PFSK-1 (cell line): ENCODE measurements at regions not wholly inside any gene's neighbourhood (a gene's known extent, or its start where the extent isn't known, plus 50 kb on each side); places are given as distances from the start of the nearest gene placed in this dataset.

ENCODE experiments used
- POLR2AphosphoS5 ChIP-seq: IDR thresholded peaks from 2 replicates; pipeline ENCODE4 v1.6.1; 2012; ENCODE audit warnings: low read depth, mild to moderate bottlenecking, control low read depth, low read length, moderate library complexity
- REST ChIP-seq, 2 experiments: IDR thresholded peaks; 2 replicates each; pipeline versions ENCODE4 v1.6.1 to v1.8.0; 2011 to 2012; ENCODE audit warnings: low read depth in 2 of 2, low read length in 2 of 2, control low read depth in 1 of 2, inconsistent platforms in 1 of 2, mild to moderate bottlenecking in 1 of 2, moderate library complexity in 1 of 2; ENCODE audit not compliant: insufficient read depth in 1 of 2
- SIN3A ChIP-seq: IDR thresholded peaks from 2 replicates; pipeline ENCODE4 v1.6.1; 2012; ENCODE audit warnings: mild to moderate bottlenecking, low read length, moderate library complexity, borderline replicate concordance; ENCODE audit not compliant: insufficient read depth
- TAF1 ChIP-seq: IDR thresholded peaks from 2 replicates; pipeline ENCODE4 v1.6.1; 2012; ENCODE audit warnings: low read length, control low read depth, borderline replicate concordance; ENCODE audit not compliant: insufficient read depth

DNA sequence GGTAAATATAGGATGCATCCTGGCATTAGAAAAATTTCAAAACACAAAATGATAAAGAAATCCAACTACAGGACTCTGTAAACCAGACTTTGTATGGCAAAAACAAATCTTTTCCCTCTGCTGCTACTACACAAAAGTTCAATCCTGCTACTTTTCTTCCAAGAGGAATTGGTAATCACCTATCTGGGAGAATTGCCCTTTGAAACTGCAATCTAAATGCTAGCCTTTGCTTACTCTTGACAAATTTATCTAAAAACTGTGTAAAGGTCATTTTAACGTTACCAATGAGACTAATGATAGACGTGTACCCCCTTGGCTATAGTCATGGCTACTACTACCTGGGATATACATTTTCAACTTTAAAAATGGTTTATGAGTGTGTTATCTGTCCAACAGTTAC, 837.9 kb upstream of the CXADR start:
- TF ChIP-seq POLR2AphosphoS5, result no peak
- TF ChIP-seq REST (IDR thresholded peaks at IDR 0.05; ENCODE audit: insufficient read depth in 1 of 2, low read depth in 2 of 2, low read length in 2 of 2), result no peak
- TF ChIP-seq TAF1, result no peak
- no peak for TF ChIP-seq SIN3A
